PC-3 (cell line): ENCODE measurements at regions not wholly inside any gene's neighbourhood (a gene's known extent, or its start where the extent isn't known, plus 50 kb on each side); places are given as distances from the start of the nearest gene placed in this dataset.
"Not testable (repeated sequence)": the region's sequence is repeated elsewhere in the genome, so short reads cannot be mapped to it uniquely, and the experiment has no call there.

ENCODE experiments used
- ATAC-seq: fragments of 200-7000 bp; cut with Tn5 transposase; 2 replicates; pipeline ENCODE4 v1.9.1; 2020; ENCODE audit warnings: mild to moderate bottlenecking, moderate library complexity
- BruUV-seq: library from RNA; stranded (reverse); fragments of 400-500 nt; replicated peaks from 2 replicates; lab custom pipeline; 2021; lab: Mats Ljungman, UMichigan
- CTCF ChIA-PET: fragments of 300-600 bp; sonication (Branson Sonifier 250); formaldehyde crosslinking; loops from one replicate; lab custom pipeline; 2022; ENCODE audit warnings: antibody characterized with exemption; lab: Charles Lee
- POLR2A ChIA-PET: fragments of 300-600 bp; sonication (Branson Sonifier 250); formaldehyde crosslinking; loops from one replicate; lab custom pipeline; 2022; ENCODE audit warnings: antibody characterized with exemption; ENCODE audit not compliant: unreplicated experiment; lab: Charles Lee
- DNase-seq: peaks from one replicate; pipeline ENCODE4 v3.0.0-alpha.2; 2015
- H2AFZ ChIP-seq: fragments of 300-600 bp; sonication (generic); 2 replicates; pipeline ENCODE4 v1.6.0; 2016; ENCODE audit warnings: antibody characterized with exemption, low read length
- H3F3A ChIP-seq: fragments of 300-600 bp; sonication (generic); one replicate; pipeline ENCODE4 v1.6.0; 2017; ENCODE audit warnings: antibody characterized with exemption, low read length, control low read depth, mild to moderate bottlenecking; ENCODE audit not compliant: unreplicated experiment
- H3K27ac ChIP-seq: fragments of 300-600 bp; sonication (generic); 2 replicates; pipeline ENCODE4 v1.5.1; 2016; ENCODE audit warnings: mild to moderate bottlenecking, low read length
- H3K27me3 ChIP-seq: fragments of 300-600 bp; sonication (generic); 2 replicates; pipeline ENCODE4 v1.6.1; 2016; ENCODE audit warnings: low read length, mixed read lengths
- H3K36me3 ChIP-seq: fragments of 300-600 bp; sonication (generic); 2 replicates; pipeline ENCODE4 v1.6.1; 2016; ENCODE audit warnings: low read depth, mixed run types, low read length, mixed read lengths
- H3K4me1 ChIP-seq: fragments of 300-600 bp; sonication (generic); 2 replicates; pipeline ENCODE4 v1.5.1; 2016; ENCODE audit warnings: low read length; ENCODE audit not compliant: insufficient read depth
- H3K4me2 ChIP-seq: fragments of 300-600 bp; sonication (generic); 2 replicates; pipeline ENCODE4 v1.6.0; 2016; ENCODE audit warnings: low read length
- H3K4me3 ChIP-seq: fragments of 300-600 bp; sonication (generic); 2 replicates; pipeline ENCODE4 v1.5.1; 2016; ENCODE audit warnings: mild to moderate bottlenecking, low read length, mixed read lengths
- H3K79me2 ChIP-seq: fragments of 300-600 bp; sonication (generic); 2 replicates; pipeline ENCODE4 v1.6.1; 2017; ENCODE audit warnings: low read length, mixed read lengths
- H3K9ac ChIP-seq: fragments of 300-600 bp; sonication (generic); 2 replicates; pipeline ENCODE4 v1.6.0; 2016; ENCODE audit warnings: mild to moderate bottlenecking, low read length
- H3K9me2 ChIP-seq: fragments of 300-600 bp; sonication (generic); replicated peaks from 2 replicates; pipeline ENCODE4 v1.6.1; 2016; ENCODE audit warnings: mixed run types, low read length, mixed read lengths
- H3K9me3 ChIP-seq: fragments of 300-600 bp; sonication (generic); 2 replicates; pipeline ENCODE4 v1.6.1; 2016; ENCODE audit warnings: low read length, mixed read lengths
- H4K20me1 ChIP-seq: fragments of 300-600 bp; sonication (generic); 2 replicates; pipeline ENCODE4 v1.6.1; 2016; ENCODE audit warnings: low read length, mixed read lengths
- intact Hi-C: fragments of 100-400 bp; cut with micrococcal nuclease; formaldehyde crosslinking; loops from 2 replicates; pipeline ENCODE4 v1.9.0; 2023

- H3K27me3 ChIP-seq, H3K36me3 ChIP-seq, H4K20me1 ChIP-seq, CTCF ChIA-PET, ATAC-seq, H3F3A ChIP-seq, POLR2A ChIA-PET, H3K4me2 ChIP-seq, H3K9me2 ChIP-seq, H3K9ac ChIP-seq, intact Hi-C loops, H3K9me3 ChIP-seq, BruUV-seq, H3K4me3 ChIP-seq, H2AFZ ChIP-seq, DNase-seq, H3K27ac ChIP-seq, H3K79me2 ChIP-seq, H3K4me1 ChIP-seq: not testable (repeated sequence)
Measured at GRCh38 chr16:33978784-33979183, 519.4 kb downstream of the TP53TG3F start.

- H3K4me2 ChIP-seq, H2AFZ ChIP-seq, H3F3A ChIP-seq, BruUV-seq, H3K9me3 ChIP-seq, POLR2A ChIA-PET, H3K4me1 ChIP-seq, H4K20me1 ChIP-seq, H3K9me2 ChIP-seq, intact Hi-C loops, H3K4me3 ChIP-seq, DNase-seq, H3K36me3 ChIP-seq, H3K79me2 ChIP-seq, H3K27me3 ChIP-seq, CTCF ChIA-PET, H3K9ac ChIP-seq, ATAC-seq, H3K27ac ChIP-seq: not testable (repeated sequence)
Measured at GRCh38 chr16:33979613-33980012, 520.2 kb downstream of the TP53TG3F start.

DNA sequence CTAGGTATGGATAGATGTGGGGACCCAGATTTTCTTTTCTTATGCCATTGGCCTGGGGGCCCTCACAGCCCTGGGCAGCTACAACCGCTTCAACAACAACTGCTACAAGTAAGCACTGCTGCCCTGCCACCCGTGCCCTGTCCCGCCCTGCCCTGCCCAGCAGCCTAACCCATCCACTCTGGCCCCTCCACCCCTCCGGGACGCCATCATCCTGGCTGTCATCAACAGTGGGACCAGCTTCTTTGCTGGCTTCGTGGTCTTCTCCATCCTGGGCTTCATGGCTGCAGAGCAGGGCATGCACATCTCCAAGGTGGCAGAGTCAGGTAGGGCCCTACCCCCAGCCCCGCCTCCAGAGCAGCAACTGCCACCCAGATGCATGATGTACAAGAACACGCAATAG is 521.3 kb downstream of the TP53TG3F start:
- H3K36me3 ChIP-seq, H2AFZ ChIP-seq, H3K9ac ChIP-seq, intact Hi-C loops, H3F3A ChIP-seq, ATAC-seq, H3K4me2 ChIP-seq, H3K4me1 ChIP-seq, CTCF ChIA-PET, H3K4me3 ChIP-seq, H3K9me2 ChIP-seq, H3K27ac ChIP-seq, DNase-seq, BruUV-seq, H3K9me3 ChIP-seq, POLR2A ChIA-PET, H3K27me3 ChIP-seq, H4K20me1 ChIP-seq, H3K79me2 ChIP-seq: not testable (repeated sequence)

DNA sequence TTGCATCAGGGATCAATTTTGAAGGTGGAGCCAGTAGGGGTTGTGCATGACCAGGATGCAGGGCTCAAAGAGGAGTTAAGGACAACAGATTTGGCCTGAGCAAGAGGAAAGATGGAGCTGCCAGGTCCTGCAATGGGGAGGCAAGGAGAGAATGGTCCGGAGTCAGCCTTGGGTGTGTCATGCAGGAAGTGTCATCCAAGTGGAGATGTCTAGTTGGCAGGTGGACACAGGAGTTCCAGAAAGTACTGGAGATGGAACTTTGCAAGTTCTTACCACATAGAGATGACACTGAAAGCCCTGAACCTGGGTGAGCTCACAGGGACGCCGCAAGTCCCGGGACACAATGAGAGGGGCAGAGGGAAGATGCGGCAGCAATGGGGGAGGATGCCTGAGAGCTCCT is 525.0 kb downstream of the TP53TG3F start:
- H3K4me1 ChIP-seq, H3K9me2 ChIP-seq, H4K20me1 ChIP-seq, H3F3A ChIP-seq, H3K27me3 ChIP-seq, H3K36me3 ChIP-seq, POLR2A ChIA-PET, H3K4me2 ChIP-seq, H3K9me3 ChIP-seq, intact Hi-C loops, H3K4me3 ChIP-seq, H2AFZ ChIP-seq, BruUV-seq, H3K27ac ChIP-seq, H3K9ac ChIP-seq, DNase-seq, H3K79me2 ChIP-seq, ATAC-seq, CTCF ChIA-PET: not testable (repeated sequence)

- ATAC-seq, CTCF ChIA-PET, H3K9ac ChIP-seq, H3K36me3 ChIP-seq, DNase-seq, H3K4me2 ChIP-seq, BruUV-seq, H4K20me1 ChIP-seq, POLR2A ChIA-PET, H2AFZ ChIP-seq, H3K9me2 ChIP-seq, H3F3A ChIP-seq, H3K79me2 ChIP-seq, H3K27me3 ChIP-seq, H3K9me3 ChIP-seq, H3K4me1 ChIP-seq, H3K27ac ChIP-seq, H3K4me3 ChIP-seq, intact Hi-C loops: not testable (repeated sequence)
Measured at GRCh38 chr16:33986521-33986920, 527.1 kb downstream of the TP53TG3F start.

GRCh38 chr16:33987348-33987963 is 528.0 kb downstream of the TP53TG3F start:
- H3F3A ChIP-seq, DNase-seq, H2AFZ ChIP-seq, H3K27ac ChIP-seq, intact Hi-C loops, H3K9me3 ChIP-seq, H3K4me3 ChIP-seq, H3K9ac ChIP-seq, H3K27me3 ChIP-seq, H3K4me2 ChIP-seq, CTCF ChIA-PET, H4K20me1 ChIP-seq, H3K9me2 ChIP-seq, ATAC-seq, H3K36me3 ChIP-seq, BruUV-seq, H3K79me2 ChIP-seq, H3K4me1 ChIP-seq, POLR2A ChIA-PET: not testable (repeated sequence)

DNA sequence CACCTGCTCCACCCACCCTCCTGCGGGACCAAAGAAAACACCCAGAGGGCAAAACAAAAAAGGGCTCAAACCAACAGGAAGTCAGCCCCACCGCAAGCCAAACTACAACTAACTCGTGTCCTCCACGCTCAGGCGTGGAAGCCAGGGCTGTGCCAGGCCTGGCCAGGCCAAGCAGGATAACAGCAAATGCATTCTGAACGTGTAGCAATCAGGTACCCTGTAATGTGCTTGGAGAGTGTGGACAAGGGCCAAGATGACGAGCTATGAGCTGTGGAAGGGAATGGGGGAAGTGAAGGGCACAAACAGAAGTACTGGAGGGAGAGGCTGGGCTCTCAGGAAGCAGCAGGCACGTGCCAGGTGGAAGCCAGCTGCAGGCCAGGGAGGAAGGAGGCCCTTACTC is 528.6 kb downstream of the TP53TG3F start:
- H3K27ac ChIP-seq, POLR2A ChIA-PET, H3K4me3 ChIP-seq, H3K9ac ChIP-seq, CTCF ChIA-PET, H3K27me3 ChIP-seq, H4K20me1 ChIP-seq, H3K4me1 ChIP-seq, H3K9me2 ChIP-seq, H3K79me2 ChIP-seq, DNase-seq, intact Hi-C loops, BruUV-seq, H3K36me3 ChIP-seq, H3K4me2 ChIP-seq, H3K9me3 ChIP-seq, H2AFZ ChIP-seq, ATAC-seq, H3F3A ChIP-seq: not testable (repeated sequence)
